ENCODE measurements at regions not wholly inside any gene's neighbourhood (a gene's known extent, or its start where the extent isn't known, plus 50 kb on each side); places are given as distances from the start of the nearest gene placed in this dataset.

- H3K27me3 Mint-ChIP-seq (ENCODE audit: unreplicated experiment): no peaks in the 10 kb centered on the region
- H3K9me3 Mint-ChIP-seq (ENCODE audit: unreplicated experiment): no peaks in the 10 kb centered on the region
- peaks cover 9% of the 10 kb centered on the region for H3K4me1 Mint-ChIP-seq (ENCODE audit: unreplicated experiment)
- TF ChIP-seq CTCF (IDR thresholded peaks at IDR 0.05): no peak
- no peak for DNase-seq (ENCODE audit: extremely low spot score, unreplicated experiment)
- H3K27ac Mint-ChIP-seq (ENCODE audit: unreplicated experiment): no peak overlapping the region
- H3K4me3 Mint-ChIP-seq (ENCODE audit: unreplicated experiment): no peak overlapping the region
- H3K36me3 Mint-ChIP-seq (ENCODE audit: unreplicated experiment): no peaks in the 10 kb centered on the region
Measured at GRCh38 chr9:91066042-91066415, 264.4 kb downstream of the SYK start.

- Mint-ChIP-seq H3K36me3 (ENCODE audit: unreplicated experiment) (no peaks in the 10 kb centered on the region), H3K27me3 (ENCODE audit: unreplicated experiment) (no peaks in the 10 kb centered on the region)
- no peak for DNase-seq (ENCODE audit: extremely low spot score, unreplicated experiment)
Measured at GRCh38 chr9:91066856-91067255, 265.2 kb downstream of the SYK start.

GRCh38 chr9:91067306-91067860 is 265.8 kb downstream of the SYK start:
- Mint-ChIP-seq H3K4me3 (ENCODE audit: unreplicated experiment) (no peak overlapping the region), H3K9me3 (ENCODE audit: unreplicated experiment) (no peaks in the 10 kb centered on the region), H3K27me3 (ENCODE audit: unreplicated experiment) (no peaks in the 10 kb centered on the region), H3K27ac (ENCODE audit: unreplicated experiment) (no peak overlapping the region), H3K36me3 (ENCODE audit: unreplicated experiment) (no peaks in the 10 kb centered on the region), H3K4me1 (ENCODE audit: unreplicated experiment) (peaks cover 14% of the 10 kb centered on the region)
- no peak for TF ChIP-seq CTCF (IDR thresholded peaks at IDR 0.05)
- no peak for DNase-seq (ENCODE audit: extremely low spot score, unreplicated experiment)

More at GRCh38 chr9:91066856-91067255, 265.2 kb downstream of the SYK start:
- H3K27ac Mint-ChIP-seq (ENCODE audit: unreplicated experiment): no peak overlapping the region
- peaks cover 9% of the 10 kb centered on the region for H3K4me1 Mint-ChIP-seq (ENCODE audit: unreplicated experiment)
- H3K4me3 Mint-ChIP-seq (ENCODE audit: unreplicated experiment): no peak overlapping the region
- no peak for TF ChIP-seq CTCF (IDR thresholded peaks at IDR 0.05)
- H3K9me3 Mint-ChIP-seq (ENCODE audit: unreplicated experiment): no peaks in the 10 kb centered on the region

- Mint-ChIP-seq H3K4me1 (ENCODE audit: unreplicated experiment) (peaks cover 45% of the 10 kb centered on the region), H3K9me3 (ENCODE audit: unreplicated experiment) (no peaks in the 10 kb centered on the region), H3K36me3 (ENCODE audit: unreplicated experiment) (no peaks in the 10 kb centered on the region), H3K27me3 (ENCODE audit: unreplicated experiment) (no peaks in the 10 kb centered on the region), H3K4me3 (ENCODE audit: unreplicated experiment) (no peak overlapping the region), H3K27ac (ENCODE audit: unreplicated experiment) (peak overlapping the region; percentile 66)
- no peak for TF ChIP-seq CTCF (IDR thresholded peaks at IDR 0.05)
- no peak for DNase-seq (ENCODE audit: extremely low spot score, unreplicated experiment)
Measured at GRCh38 chr9:91071184-91071990, 269.8 kb downstream of the SYK start.

- no peaks in the 10 kb centered on the region for H3K36me3 Mint-ChIP-seq (ENCODE audit: unreplicated experiment)
- TF ChIP-seq CTCF (IDR thresholded peaks at IDR 0.05): no peak
- no peaks in the 10 kb centered on the region for H3K9me3 Mint-ChIP-seq (ENCODE audit: unreplicated experiment)
- H3K4me3 Mint-ChIP-seq (ENCODE audit: unreplicated experiment): peak overlapping the region; percentile 33
- peaks cover 58% of the 10 kb centered on the region for H3K4me1 Mint-ChIP-seq (ENCODE audit: unreplicated experiment)
- no peak overlapping the region for H3K27ac Mint-ChIP-seq (ENCODE audit: unreplicated experiment)
- no peaks in the 10 kb centered on the region for H3K27me3 Mint-ChIP-seq (ENCODE audit: unreplicated experiment)
- no peak for DNase-seq (ENCODE audit: extremely low spot score, unreplicated experiment)
Measured at GRCh38 chr9:91073049-91073810, 271.6 kb downstream of the SYK start.
